AG04450 (cell line): ENCODE measurements at regions not wholly inside any gene's neighbourhood (a gene's known extent, or its start where the extent isn't known, plus 50 kb on each side); places are given as distances from the start of the nearest gene placed in this dataset.

Source experiments
- CTCF ChIA-PET: fragments of 300-600, 350-600 bp; formaldehyde crosslinking; extraction: SDS; loops from one replicate; lab custom pipeline; 2022; ENCODE audit warnings: antibody characterized with exemption, inconsistent platforms; lab: Charles Lee
- POLR2A ChIA-PET: fragments of 350-600 bp; formaldehyde crosslinking; extraction: SDS; loops from one replicate; lab custom pipeline; 2021; ENCODE audit warnings: antibody characterized with exemption, inconsistent platforms; lab: Yijun Ruan, JAX
- DNase-seq: peaks from one replicate; pipeline ENCODE4 v3.0.0-alpha.2; 2011; ENCODE audit warnings: low read depth, low spot score
- H3K27ac ChIP-seq: one replicate; pipeline ENCODE4 v1.5.1; 2012; ENCODE audit warnings: low read depth, low read length, control low read depth
- H3K27me3 ChIP-seq: one replicate; pipeline ENCODE4 v1.6.0; 2012; ENCODE audit warnings: low read length; ENCODE audit not compliant: control insufficient read depth, insufficient read depth
- H3K4me3 ChIP-seq: 2 replicates; pipeline ENCODE4 v1.5.1; 2011; ENCODE audit warnings: mild to moderate bottlenecking, low read depth, low read length, control low read depth
- H3K9me3 ChIP-seq: 2 replicates; pipeline ENCODE4 v1.5.1; 2012; ENCODE audit warnings: low read length; ENCODE audit not compliant: control insufficient read depth, insufficient read depth
- TF ChIP-seq, protein P1 (sequence below): IDR thresholded peaks from 2 replicates; pipeline ENCODE4 v1.5.1; 2011; ENCODE audit warnings: low read depth, low read length, control low read depth, inconsistent platforms

DNA sequence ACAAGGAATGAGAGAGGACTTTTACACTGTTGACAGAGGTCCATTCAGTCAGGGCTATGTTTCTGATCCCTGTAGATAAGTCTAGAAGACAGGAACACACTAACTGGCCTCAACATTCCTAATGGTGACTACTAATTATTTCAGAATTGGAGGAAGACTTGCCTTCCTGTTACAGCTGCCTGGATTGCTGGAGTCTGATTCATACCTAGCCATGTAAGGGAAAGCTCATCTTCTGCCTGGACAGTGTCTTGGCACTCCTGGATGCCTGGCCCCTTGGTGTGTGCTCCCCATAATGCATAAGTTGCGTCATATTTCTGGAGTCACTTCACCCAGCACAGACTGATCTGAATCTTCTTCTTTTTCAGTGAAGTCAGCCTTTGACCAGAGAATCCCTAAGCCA lies 326.0 kb upstream of the RUNX1 start:
- Histone ChIP-seq H3K4me3 (no peak overlapping the region), H3K9me3 (no peaks in the 10 kb centered on the region), H3K27ac (no peak overlapping the region), H3K27me3 (no peaks in the 10 kb centered on the region)
- peak; percentile 39 for DNase-seq
- TF ChIP-seq, protein P1, sequence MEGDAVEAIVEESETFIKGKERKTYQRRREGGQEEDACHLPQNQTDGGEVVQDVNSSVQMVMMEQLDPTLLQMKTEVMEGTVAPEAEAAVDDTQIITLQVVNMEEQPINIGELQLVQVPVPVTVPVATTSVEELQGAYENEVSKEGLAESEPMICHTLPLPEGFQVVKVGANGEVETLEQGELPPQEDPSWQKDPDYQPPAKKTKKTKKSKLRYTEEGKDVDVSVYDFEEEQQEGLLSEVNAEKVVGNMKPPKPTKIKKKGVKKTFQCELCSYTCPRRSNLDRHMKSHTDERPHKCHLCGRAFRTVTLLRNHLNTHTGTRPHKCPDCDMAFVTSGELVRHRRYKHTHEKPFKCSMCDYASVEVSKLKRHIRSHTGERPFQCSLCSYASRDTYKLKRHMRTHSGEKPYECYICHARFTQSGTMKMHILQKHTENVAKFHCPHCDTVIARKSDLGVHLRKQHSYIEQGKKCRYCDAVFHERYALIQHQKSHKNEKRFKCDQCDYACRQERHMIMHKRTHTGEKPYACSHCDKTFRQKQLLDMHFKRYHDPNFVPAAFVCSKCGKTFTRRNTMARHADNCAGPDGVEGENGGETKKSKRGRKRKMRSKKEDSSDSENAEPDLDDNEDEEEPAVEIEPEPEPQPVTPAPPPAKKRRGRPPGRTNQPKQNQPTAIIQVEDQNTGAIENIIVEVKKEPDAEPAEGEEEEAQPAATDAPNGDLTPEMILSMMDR: no peak
- ChIA-PET CTCF (no interaction called here), POLR2A (no interaction called here)

DNA sequence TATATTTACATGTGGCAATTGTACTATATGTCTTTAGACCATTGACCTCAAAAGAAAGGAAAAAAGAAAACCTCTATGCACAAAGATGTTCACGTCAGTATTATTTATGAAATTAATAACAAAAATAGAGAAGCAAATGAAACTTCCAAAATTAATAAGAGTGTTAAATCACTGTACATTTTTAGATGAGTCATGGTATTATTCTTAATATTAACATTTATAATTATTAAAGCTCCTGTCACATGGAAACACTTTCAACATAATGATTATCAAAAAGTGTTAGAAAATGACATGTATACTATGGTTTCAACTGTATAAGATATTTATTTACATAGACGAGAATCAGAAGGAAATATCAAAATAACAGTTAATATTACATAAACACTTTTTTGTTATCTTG lies 324.9 kb upstream of the RUNX1 start:
- H3K4me3 ChIP-seq: no peak overlapping the region
- CTCF ChIA-PET: no interaction called here
- DNase-seq: no peak
- POLR2A ChIA-PET: no interaction called here
- TF ChIP-seq, protein P1: no peak
- H3K27ac ChIP-seq: no peak overlapping the region
- no peaks in the 10 kb centered on the region for H3K9me3 ChIP-seq
- no peaks in the 10 kb centered on the region for H3K27me3 ChIP-seq

GRCh38 chr21:35372201-35372600 lies 323.1 kb upstream of the RUNX1 start:
- ChIA-PET POLR2A (no interaction called here), CTCF (no interaction called here)
- no peaks in the 10 kb centered on the region for H3K9me3 ChIP-seq
- no peak for DNase-seq
- H3K27me3 ChIP-seq: no peaks in the 10 kb centered on the region
- H3K4me3 ChIP-seq: no peak overlapping the region
- H3K27ac ChIP-seq: no peak overlapping the region
- TF ChIP-seq, protein P1: no peak

DNA sequence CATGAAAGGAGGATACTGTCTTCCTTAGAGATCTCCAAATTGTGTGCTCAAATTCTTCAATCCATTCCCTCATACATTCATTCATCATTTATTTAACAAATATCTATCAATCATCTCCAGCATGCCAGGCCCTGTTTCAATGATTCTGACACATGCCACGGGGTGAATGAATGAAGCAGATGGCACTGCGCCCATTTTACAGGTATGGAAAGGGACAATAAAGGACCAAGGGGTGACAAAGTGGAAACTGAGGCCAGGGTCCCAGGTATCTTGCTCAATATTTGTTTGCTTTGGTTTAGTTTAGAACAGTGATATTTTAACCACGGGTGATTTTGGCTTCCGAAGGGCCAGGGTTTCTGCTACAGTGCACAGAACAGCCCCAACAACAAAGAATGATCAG lies 321.6 kb upstream of the RUNX1 start:
- DNase-seq: no peak
- POLR2A ChIA-PET: no interaction called here
- Histone ChIP-seq H3K4me3 (no peak overlapping the region), H3K27ac (no peak overlapping the region), H3K27me3 (no peaks in the 10 kb centered on the region), H3K9me3 (no peaks in the 10 kb centered on the region)
- TF ChIP-seq, protein P1: no peak
- CTCF ChIA-PET: no interaction called here

DNA sequence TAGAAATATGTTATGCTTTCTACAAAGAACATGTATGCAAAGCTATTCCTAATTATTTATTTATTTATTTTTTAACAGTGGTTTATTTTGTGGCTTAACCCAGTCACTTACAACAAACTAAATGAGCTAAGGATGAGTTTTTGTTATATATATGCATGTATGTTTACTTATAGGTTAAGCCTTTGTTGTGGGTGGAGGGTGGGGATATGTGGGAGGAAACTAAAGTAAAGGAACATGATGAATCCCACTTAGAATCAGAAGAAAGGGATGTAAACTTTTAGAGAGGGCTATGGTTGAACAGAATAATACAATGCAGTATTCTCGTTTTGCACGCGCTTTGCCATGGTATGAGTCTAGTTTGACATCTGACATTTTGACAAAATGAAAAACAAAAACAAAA lies 321.0 kb upstream of the RUNX1 start:
- no peak for DNase-seq
- no peaks in the 10 kb centered on the region for H3K9me3 ChIP-seq
- no peaks in the 10 kb centered on the region for H3K27me3 ChIP-seq
- no peak overlapping the region for H3K27ac ChIP-seq
- no peak overlapping the region for H3K4me3 ChIP-seq
- TF ChIP-seq, protein P1: no peak
- POLR2A ChIA-PET: no interaction called here
- CTCF ChIA-PET: no interaction called here
